Ishikawa (cell line): ENCODE measurements at regions not wholly inside any gene's neighbourhood (a gene's known extent, or its start where the extent isn't known, plus 50 kb on each side); places are given as distances from the start of the nearest gene placed in this dataset.

Experiments used
- CEBPB ChIP-seq: IDR thresholded peaks from 2 replicates; pipeline ENCODE4 v1.6.1; 2012
- CREB1 ChIP-seq: IDR thresholded peaks from 2 replicates; pipeline ENCODE4 v1.6.1; 2012; ENCODE audit warnings: low read depth
- EGR1 ChIP-seq: IDR thresholded peaks from 2 replicates; pipeline ENCODE4 v1.6.1; 2012
- EP300 ChIP-seq: IDR thresholded peaks from 2 replicates; pipeline ENCODE4 v1.6.1; 2012; ENCODE audit warnings: borderline replicate concordance
- FOXM1 ChIP-seq: IDR thresholded peaks from 2 replicates; pipeline ENCODE4 v1.6.1; 2012; ENCODE audit warnings: low read depth, borderline replicate concordance
- MAX ChIP-seq: IDR thresholded peaks from 2 replicates; pipeline ENCODE4 v1.6.1; 2012
- NFIC ChIP-seq: IDR thresholded peaks from 2 replicates; pipeline ENCODE4 v1.6.1; 2012
- RAD21 ChIP-seq: IDR thresholded peaks from 2 replicates; pipeline ENCODE4 v1.6.1; 2012; ENCODE audit warnings: low read depth
- TAF1 ChIP-seq: IDR thresholded peaks from 2 replicates; pipeline ENCODE4 v1.6.1; 2012; ENCODE audit warnings: low read depth, mild to moderate bottlenecking
- TCF12 ChIP-seq: IDR thresholded peaks from 2 replicates; pipeline ENCODE4 v1.6.1; 2012; ENCODE audit warnings: low read depth
- TEAD4 ChIP-seq: IDR thresholded peaks from 2 replicates; pipeline ENCODE4 v1.6.1; 2012
- YY1 ChIP-seq: IDR thresholded peaks from 2 replicates; pipeline ENCODE4 v1.6.1; 2012; ENCODE audit warnings: low read depth
- ZBTB7A ChIP-seq: IDR thresholded peaks from 2 replicates; pipeline ENCODE4 v1.6.1; 2012; ENCODE audit warnings: low read depth
- TF ChIP-seq, protein P1 (sequence below): IDR thresholded peaks from 2 replicates; pipeline ENCODE4 v1.6.1; 2012; ENCODE audit warnings: low read depth, mild to moderate bottlenecking
- TF ChIP-seq, protein P2 (sequence below): IDR thresholded peaks from 2 replicates; pipeline ENCODE4 v1.6.1; 2012

GRCh38 chr1:87528754-87529517 lies 200.3 kb downstream of the LMO4 start:
- TF ChIP-seq, protein P1, sequence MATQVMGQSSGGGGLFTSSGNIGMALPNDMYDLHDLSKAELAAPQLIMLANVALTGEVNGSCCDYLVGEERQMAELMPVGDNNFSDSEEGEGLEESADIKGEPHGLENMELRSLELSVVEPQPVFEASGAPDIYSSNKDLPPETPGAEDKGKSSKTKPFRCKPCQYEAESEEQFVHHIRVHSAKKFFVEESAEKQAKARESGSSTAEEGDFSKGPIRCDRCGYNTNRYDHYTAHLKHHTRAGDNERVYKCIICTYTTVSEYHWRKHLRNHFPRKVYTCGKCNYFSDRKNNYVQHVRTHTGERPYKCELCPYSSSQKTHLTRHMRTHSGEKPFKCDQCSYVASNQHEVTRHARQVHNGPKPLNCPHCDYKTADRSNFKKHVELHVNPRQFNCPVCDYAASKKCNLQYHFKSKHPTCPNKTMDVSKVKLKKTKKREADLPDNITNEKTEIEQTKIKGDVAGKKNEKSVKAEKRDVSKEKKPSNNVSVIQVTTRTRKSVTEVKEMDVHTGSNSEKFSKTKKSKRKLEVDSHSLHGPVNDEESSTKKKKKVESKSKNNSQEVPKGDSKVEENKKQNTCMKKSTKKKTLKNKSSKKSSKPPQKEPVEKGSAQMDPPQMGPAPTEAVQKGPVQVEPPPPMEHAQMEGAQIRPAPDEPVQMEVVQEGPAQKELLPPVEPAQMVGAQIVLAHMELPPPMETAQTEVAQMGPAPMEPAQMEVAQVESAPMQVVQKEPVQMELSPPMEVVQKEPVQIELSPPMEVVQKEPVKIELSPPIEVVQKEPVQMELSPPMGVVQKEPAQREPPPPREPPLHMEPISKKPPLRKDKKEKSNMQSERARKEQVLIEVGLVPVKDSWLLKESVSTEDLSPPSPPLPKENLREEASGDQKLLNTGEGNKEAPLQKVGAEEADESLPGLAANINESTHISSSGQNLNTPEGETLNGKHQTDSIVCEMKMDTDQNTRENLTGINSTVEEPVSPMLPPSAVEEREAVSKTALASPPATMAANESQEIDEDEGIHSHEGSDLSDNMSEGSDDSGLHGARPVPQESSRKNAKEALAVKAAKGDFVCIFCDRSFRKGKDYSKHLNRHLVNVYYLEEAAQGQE: no peak
- TF ChIP-seq TEAD4 (no peak), ZBTB7A (no peak), CREB1 (no peak), EGR1 (no peak), TCF12 (no peak), CEBPB (no peak), FOXM1 (no peak), RAD21 (no peak), TAF1 (no peak), EP300 (no peak), NFIC (no peak), MAX (no peak)
- TF ChIP-seq, protein P2, sequence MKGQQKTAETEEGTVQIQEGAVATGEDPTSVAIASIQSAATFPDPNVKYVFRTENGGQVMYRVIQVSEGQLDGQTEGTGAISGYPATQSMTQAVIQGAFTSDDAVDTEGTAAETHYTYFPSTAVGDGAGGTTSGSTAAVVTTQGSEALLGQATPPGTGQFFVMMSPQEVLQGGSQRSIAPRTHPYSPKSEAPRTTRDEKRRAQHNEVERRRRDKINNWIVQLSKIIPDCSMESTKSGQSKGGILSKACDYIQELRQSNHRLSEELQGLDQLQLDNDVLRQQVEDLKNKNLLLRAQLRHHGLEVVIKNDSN: no peak

- TF ChIP-seq TAF1: no peak
- TF ChIP-seq, protein P1: no peak
- TF ChIP-seq YY1: no peak
- TF ChIP-seq CREB1: no peak
- TF ChIP-seq FOXM1: no peak
Measured at GRCh38 chr1:87530042-87530807, 201.5 kb downstream of the LMO4 start.

DNA sequence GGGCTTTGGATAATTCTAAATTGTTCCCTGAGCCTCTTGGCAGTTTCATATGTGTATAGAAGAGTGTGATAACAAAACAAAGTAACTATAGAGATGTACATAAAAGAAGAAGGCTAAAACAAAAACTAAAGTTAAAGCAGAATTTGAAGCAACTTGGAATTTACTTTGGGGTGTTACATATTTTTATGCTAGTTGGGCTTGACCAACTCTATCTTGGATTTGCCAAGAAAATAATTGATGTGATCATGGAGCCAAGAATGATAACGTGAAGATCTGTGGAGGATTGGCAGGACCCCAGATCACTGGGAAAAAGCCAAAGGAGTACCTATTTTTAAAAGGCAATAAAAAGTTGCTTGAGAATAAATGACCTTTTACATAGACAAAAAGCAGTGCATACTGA lies 206.9 kb downstream of the LMO4 start:
- no peak for TF ChIP-seq EP300
- no peak for TF ChIP-seq CEBPB
- TF ChIP-seq, protein P2: no peak
- no peak for TF ChIP-seq TAF1
- no peak for TF ChIP-seq CREB1
- TF ChIP-seq NFIC: no peak
- TF ChIP-seq RAD21: no peak
- TF ChIP-seq TCF12: no peak
- no peak for TF ChIP-seq YY1
- TF ChIP-seq, protein P1: no peak
- no peak for TF ChIP-seq EGR1
- TF ChIP-seq MAX: no peak
- no peak for TF ChIP-seq TEAD4
- no peak for TF ChIP-seq FOXM1
- no peak for TF ChIP-seq ZBTB7A

GRCh38 chr1:87539147-87539546 lies 210.5 kb downstream of the LMO4 start:
- TF ChIP-seq EP300: no peak
- no peak for TF ChIP-seq CREB1
